ENCODE measurements at regions not wholly inside any gene's neighbourhood (a gene's known extent, or its start where the extent isn't known, plus 50 kb on each side); places are given as distances from the start of the nearest gene placed in this dataset.

GRCh38 chrX:5632887-5633286, 595.8 kb downstream of the NLGN4X start:
- Histone ChIP-seq H3F3A (ENCODE audit: control insufficient read depth, insufficient read depth) (no peaks in the 10 kb centered on the region), H3K36me3 (ENCODE audit: control insufficient read depth, low read length) (no peaks in the 10 kb centered on the region), H4K20me1 (ENCODE audit: control insufficient read depth, insufficient read depth, low read depth, low read length) (no peaks in the 10 kb centered on the region), H3K9me3 (ENCODE audit: control insufficient read depth, insufficient read depth, low read length) (no peaks in the 10 kb centered on the region), H3K4me2 (ENCODE audit: low read length) (no peak overlapping the region), H3K4me1 (ENCODE audit: control insufficient read depth, low read length) (no peaks in the 10 kb centered on the region), H3K27me3 (ENCODE audit: control insufficient read depth, low read length) (no peaks in the 10 kb centered on the region), H3K79me2 (ENCODE audit: control insufficient read depth, low read length) (no peaks in the 10 kb centered on the region), H3K4me3 (ENCODE audit: low read length) (no peak overlapping the region), H3K9me2 (replicated peaks; ENCODE audit: control insufficient read depth, low read length) (no peaks in the 10 kb centered on the region), H3K27ac (ENCODE audit: low read depth, low read length) (no peak overlapping the region)
- TF ChIP-seq CTCF (IDR thresholded peaks at IDR 0.05; ENCODE audit: low read depth, low read length, poor library complexity, severe bottlenecking), result no peak
- TF ChIP-seq EZH2phosphoT487 (IDR thresholded peaks at IDR 0.05; ENCODE audit: borderline replicate concordance, low read length), result no peak

- H3F3A ChIP-seq (ENCODE audit: control insufficient read depth, insufficient read depth), result no peaks in the 10 kb centered on the region
- H3K79me2 ChIP-seq (ENCODE audit: control insufficient read depth, low read length), result no peaks in the 10 kb centered on the region
- H3K27ac ChIP-seq (ENCODE audit: low read depth, low read length), result no peak overlapping the region
- no peaks in the 10 kb centered on the region for H3K36me3 ChIP-seq (ENCODE audit: control insufficient read depth, low read length)
- H4K20me1 ChIP-seq (ENCODE audit: control insufficient read depth, insufficient read depth, low read depth, low read length), result no peaks in the 10 kb centered on the region
- H3K4me2 ChIP-seq (ENCODE audit: low read length), result no peak overlapping the region
- no peak overlapping the region for H3K4me3 ChIP-seq (ENCODE audit: low read length)
- H3K9me2 ChIP-seq (replicated peaks; ENCODE audit: control insufficient read depth, low read length), result no peaks in the 10 kb centered on the region
- TF ChIP-seq EZH2phosphoT487 (IDR thresholded peaks at IDR 0.05; ENCODE audit: borderline replicate concordance, low read length) (no peak), CTCF (IDR thresholded peaks at IDR 0.05; ENCODE audit: low read depth, low read length, poor library complexity, severe bottlenecking) (no peak)
- H3K4me1 ChIP-seq (ENCODE audit: control insufficient read depth, low read length), result no peaks in the 10 kb centered on the region
- no peaks in the 10 kb centered on the region for H3K27me3 ChIP-seq (ENCODE audit: control insufficient read depth, low read length)
- no peaks in the 10 kb centered on the region for H3K9me3 ChIP-seq (ENCODE audit: control insufficient read depth, insufficient read depth, low read length)
These were observed 596.5 kb downstream of the NLGN4X start for GRCh38 chrX:5632061-5632614.

DNA sequence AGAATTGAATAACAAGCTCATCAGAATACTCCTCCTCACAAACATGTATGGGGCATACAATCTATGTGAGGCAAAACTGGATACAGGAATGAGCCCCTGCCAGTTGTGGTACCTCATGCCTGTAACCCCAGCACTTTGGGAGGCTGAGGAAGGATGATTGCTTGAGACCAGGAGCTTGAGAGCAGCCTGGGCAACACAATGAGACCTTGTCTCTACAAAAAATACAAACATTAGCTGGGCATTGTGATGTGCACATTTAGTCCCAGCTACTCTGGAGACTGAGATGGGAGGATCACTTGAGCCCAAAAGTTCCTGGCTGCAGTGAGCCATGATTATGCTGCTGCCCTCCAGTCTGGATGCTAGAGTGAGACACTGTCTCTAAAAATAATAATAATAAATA, 611.0 kb downstream of the NLGN4X start:
- H3K4me2 ChIP-seq (ENCODE audit: low read length), result no peak overlapping the region
- no peaks in the 10 kb centered on the region for H3K79me2 ChIP-seq (ENCODE audit: control insufficient read depth, low read length)
- H4K20me1 ChIP-seq (ENCODE audit: control insufficient read depth, insufficient read depth, low read depth, low read length), result no peaks in the 10 kb centered on the region
- no peaks in the 10 kb centered on the region for H3K4me1 ChIP-seq (ENCODE audit: control insufficient read depth, low read length)
- no peak overlapping the region for H3K4me3 ChIP-seq (ENCODE audit: low read length)
- H3K9me3 ChIP-seq (ENCODE audit: control insufficient read depth, insufficient read depth, low read length), result no peaks in the 10 kb centered on the region
- H3K27ac ChIP-seq (ENCODE audit: low read depth, low read length), result no peak overlapping the region
- H3K27me3 ChIP-seq (ENCODE audit: control insufficient read depth, low read length), result no peaks in the 10 kb centered on the region
- H3K36me3 ChIP-seq (ENCODE audit: control insufficient read depth, low read length), result no peaks in the 10 kb centered on the region
- TF ChIP-seq EZH2phosphoT487 (IDR thresholded peaks at IDR 0.05; ENCODE audit: borderline replicate concordance, low read length), result no peak
- no peak for TF ChIP-seq CTCF (IDR thresholded peaks at IDR 0.05; ENCODE audit: low read depth, low read length, poor library complexity, severe bottlenecking)
- H3K9me2 ChIP-seq (replicated peaks; ENCODE audit: control insufficient read depth, low read length), result no peaks in the 10 kb centered on the region
- no peaks in the 10 kb centered on the region for H3F3A ChIP-seq (ENCODE audit: control insufficient read depth, insufficient read depth)

All from DOHH2 (cell line).